H1 (cell line): ENCODE measurements at regions not wholly inside any gene's neighbourhood (a gene's known extent, or its start where the extent isn't known, plus 50 kb on each side); places are given as distances from the start of the nearest gene placed in this dataset.

ENCODE experiments used
- CTCF ChIA-PET: fragments of 300-600 bp; sonication (Branson Sonifier 250); formaldehyde crosslinking; loops from one replicate; lab custom pipeline; 2021; ENCODE audit not compliant: partially characterized antibody; lab: Charles Lee
- POLR2A ChIA-PET: fragments of 300-600 bp; sonication (Branson Sonifier 250); formaldehyde crosslinking; loops from one replicate; lab custom pipeline; 2021; ENCODE audit warnings: inconsistent platforms; ENCODE audit not compliant: partially characterized antibody; lab: Charles Lee
- DNase-seq, 2 experiments: peaks; one replicate each; pipeline versions ENCODE4 v3.0.0 to v3.0.0-alpha.2; 2010 to 2022; ENCODE audit warnings: low spot score in 2 of 2, low read depth in 1 of 2, mixed read lengths in 1 of 2
- FAIRE-seq: peaks from 2 replicates; lab custom pipeline; 2011; peaks lifted over from hg19 to GRCh38; lab: Jason Lieb, UNC
- H2AFZ ChIP-seq: 2 replicates; pipeline ENCODE4 v1.8.1; 2012; ENCODE audit warnings: low read length, inconsistent platforms
- H2AK5ac ChIP-seq: 2 replicates; pipeline ENCODE4 v1.6.1; 2013; ENCODE audit warnings: low read depth, low read length
- H2BK120ac ChIP-seq: replicated peaks from 2 replicates; pipeline ENCODE3; 2013; ENCODE audit warnings: low read depth, low read length, inconsistent platforms
- H2BK12ac ChIP-seq: 2 replicates; pipeline ENCODE4 v1.6.1; 2013; ENCODE audit warnings: low read depth, low read length
- H2BK15ac ChIP-seq: 2 replicates; pipeline ENCODE4 v1.6.1; 2013; ENCODE audit warnings: low read length
- H2BK20ac ChIP-seq: 2 replicates; pipeline ENCODE4 v1.6.1; 2013; ENCODE audit warnings: low read length
- H2BK5ac ChIP-seq: 2 replicates; pipeline ENCODE4 v1.6.1; 2013; ENCODE audit warnings: low read depth, low read length
- H3K14ac ChIP-seq: 2 replicates; pipeline ENCODE4 v1.6.1; 2013; ENCODE audit warnings: inconsistent platforms; ENCODE audit not compliant: insufficient read length
- H3K18ac ChIP-seq: 2 replicates; pipeline ENCODE4 v1.6.1; 2013; ENCODE audit warnings: low read length; ENCODE audit errors: extremely low read depth
- H3K23ac ChIP-seq: 2 replicates; pipeline ENCODE4 v1.6.1; 2013; ENCODE audit warnings: inconsistent platforms; ENCODE audit not compliant: insufficient read length
- H3K23me2 ChIP-seq: 2 replicates; pipeline ENCODE4 v1.6.1; 2013; ENCODE audit warnings: low read depth, low read length
- H3K27ac ChIP-seq: 2 replicates; pipeline ENCODE4 v1.6.1; 2011; ENCODE audit warnings: low read depth, low read length, inconsistent platforms
- H3K27me3 ChIP-seq, 4 experiments: replicated peaks in 1 of 4; 1 replicate in 1 of 4; 2 replicates in 3 of 4; pipeline versions ENCODE4 v1.6.1 to v1.8.1; 2011 to 2013; ENCODE audit warnings: low read length in 3 of 4, mild to moderate bottlenecking in 3 of 4, inconsistent platforms in 2 of 4, mixed read lengths in 2 of 4, moderate library complexity in 1 of 4; ENCODE audit not compliant: control insufficient read depth in 3 of 4, insufficient read depth in 3 of 4; ENCODE audit errors: extremely low read depth in 1 of 4
- H3K36me3 ChIP-seq, 4 experiments: 2 replicates each; pipeline versions ENCODE4 v1.6.1 to v1.8.1; 2011 to 2013; ENCODE audit warnings: mild to moderate bottlenecking in 4 of 4, low read length in 3 of 4, moderate library complexity in 2 of 4, control low read depth in 1 of 4, inconsistent platforms in 1 of 4; ENCODE audit not compliant: insufficient read depth in 4 of 4, control insufficient read depth in 2 of 4
- H3K4ac ChIP-seq: replicated peaks from 2 replicates; pipeline ENCODE3; 2013; ENCODE audit warnings: low read length, low read depth, mixed read lengths, inconsistent platforms; ENCODE audit not compliant: insufficient read length
- H3K4me1 ChIP-seq, 4 experiments: replicated peaks in 1 of 4; 1 replicate in 1 of 4; 2 replicates in 3 of 4; pipeline versions ENCODE4 v1.6.1 to v1.8.1; 2011 to 2013; ENCODE audit warnings: low read length in 3 of 4, inconsistent platforms in 2 of 4, mixed read lengths in 1 of 4; ENCODE audit not compliant: insufficient read depth in 4 of 4, control insufficient read depth in 3 of 4
- H3K4me2 ChIP-seq, 2 experiments: 2 replicates each; pipeline versions ENCODE4 v1.6.1 to v1.8.1; 2011 to 2013; ENCODE audit warnings: low read depth in 2 of 2, low read length in 2 of 2, control low read depth in 1 of 2, inconsistent platforms in 1 of 2, mild to moderate bottlenecking in 1 of 2; ENCODE audit not compliant: insufficient read depth in 1 of 2
- H3K4me3 ChIP-seq, 4 experiments: fragments of 200-600, 300-600 bp in 1 of 4; sonication (generic), shearing (Covaris generic), sonication (Bioruptor Twin) in 1 of 4; 2 replicates each; pipeline versions ENCODE4 v1.5.1 to v1.8.1; 2011 to 2016; ENCODE audit warnings: low read length in 4 of 4, low read depth in 3 of 4, control low read depth in 2 of 4, inconsistent platforms in 2 of 4, mild to moderate bottlenecking in 2 of 4, mixed read lengths in 1 of 4, moderate library complexity in 1 of 4; ENCODE audit not compliant: insufficient read depth in 2 of 4; ENCODE audit errors: extremely low read depth in 1 of 4
- H3K56ac ChIP-seq: replicated peaks from 2 replicates; pipeline ENCODE3; 2013; ENCODE audit warnings: low read depth, mild to moderate bottlenecking, mixed read lengths, low read length, inconsistent platforms; ENCODE audit not compliant: insufficient read length
- H3K79me1 ChIP-seq: 2 replicates; pipeline ENCODE4 v1.6.1; 2013; ENCODE audit warnings: low read depth, low read length, control low read depth
- H3K79me2 ChIP-seq, 2 experiments: 2 replicates each; pipeline versions ENCODE4 v1.6.1 to v1.8.1; 2012 to 2013; ENCODE audit warnings: low read length in 2 of 2, mild to moderate bottlenecking in 2 of 2, inconsistent platforms in 1 of 2; ENCODE audit not compliant: insufficient read depth in 2 of 2, control insufficient read depth in 1 of 2
- H3K9ac ChIP-seq, 4 experiments: replicated peaks in 1 of 4; 1 replicate in 1 of 4; 2 replicates in 3 of 4; pipeline versions ENCODE4 v1.6.1 to v1.8.1; 2011 to 2013; ENCODE audit warnings: low read depth in 3 of 4, low read length in 3 of 4, control low read depth in 2 of 4, mild to moderate bottlenecking in 2 of 4, moderate library complexity in 2 of 4, inconsistent platforms in 1 of 4; ENCODE audit errors: extremely low read depth in 1 of 4
- H3K9me3 ChIP-seq, 2 experiments: 2 replicates each; pipeline versions ENCODE4 v1.6.1 to v1.8.1; 2012 to 2013; ENCODE audit warnings: mild to moderate bottlenecking in 2 of 2, moderate library complexity in 2 of 2, control low read depth in 1 of 2, inconsistent platforms in 1 of 2, low read depth in 1 of 2, low read length in 1 of 2, mixed read lengths in 1 of 2; ENCODE audit not compliant: insufficient read depth in 2 of 2
- H4K20me1 ChIP-seq, 2 experiments: replicated peaks in 1 of 2; 2 replicates each; pipeline versions ENCODE3 to v1.8.1; 2011 to 2013; ENCODE audit warnings: inconsistent platforms in 2 of 2, low read length in 2 of 2, mild to moderate bottlenecking in 1 of 2; ENCODE audit not compliant: insufficient read depth in 2 of 2, control insufficient read depth in 1 of 2
- H4K5ac ChIP-seq: 2 replicates; pipeline ENCODE4 v1.6.1; 2013; ENCODE audit warnings: low read length, low read depth, mixed read lengths, inconsistent platforms; ENCODE audit not compliant: insufficient read length
- H4K8ac ChIP-seq: 2 replicates; pipeline ENCODE4 v1.8.0; 2013; ENCODE audit warnings: mild to moderate bottlenecking, moderate library complexity, low read length, inconsistent platforms; ENCODE audit not compliant: insufficient read depth; ENCODE audit errors: extremely low read depth
- H4K91ac ChIP-seq: replicated peaks from 2 replicates; pipeline ENCODE3; 2013; ENCODE audit warnings: low read length, mixed read lengths, inconsistent platforms; ENCODE audit not compliant: insufficient read length
- CEBPB ChIP-seq: IDR thresholded peaks from 2 replicates; pipeline ENCODE4 v1.6.1; 2012; ENCODE audit warnings: low read depth, low read length
- HDAC6 ChIP-seq: IDR thresholded peaks from one replicate; pipeline ENCODE4 v1.7.1; 2012; ENCODE audit warnings: low read depth, mild to moderate bottlenecking, inconsistent platforms, low read length, moderate library complexity
- MAFK ChIP-seq: IDR thresholded peaks from 2 replicates; pipeline ENCODE4 v1.6.1; 2012; ENCODE audit warnings: low read depth, mild to moderate bottlenecking, improper control_type of control experiment, low read length
- NANOG ChIP-seq: IDR thresholded peaks from 2 replicates; pipeline ENCODE4 v1.6.1; 2011; ENCODE audit warnings: low read length, low read depth, mild to moderate bottlenecking, inconsistent platforms; ENCODE audit not compliant: insufficient read depth, poor library complexity, severe bottlenecking
- RBBP5 ChIP-seq: IDR thresholded peaks from 2 replicates; pipeline ENCODE4 v1.7.1; 2012; ENCODE audit warnings: low read depth, mild to moderate bottlenecking, inconsistent platforms, low read length, moderate library complexity, borderline replicate concordance
- RFX5 ChIP-seq: IDR thresholded peaks from 2 replicates; pipeline ENCODE4 v1.6.1; 2011; ENCODE audit warnings: low read depth, low read length, improper control_type of control experiment, borderline replicate concordance
- TAF1 ChIP-seq: IDR thresholded peaks from 2 replicates; pipeline ENCODE4 v1.6.1; 2011; ENCODE audit warnings: mild to moderate bottlenecking, low read depth, low read length
- TBP ChIP-seq: IDR thresholded peaks from 2 replicates; pipeline ENCODE4 v1.6.1; 2011; ENCODE audit warnings: low read depth, low read length, improper control_type of control experiment
- TCF12 ChIP-seq: IDR thresholded peaks from 2 replicates; pipeline ENCODE4 v1.6.1; 2011; ENCODE audit warnings: low read depth, mild to moderate bottlenecking, low read length
- WGBS, 2 experiments: shearing (Covaris generic) in 1 of 2; methylation state at CpG; one replicate each; pipeline versions ENCODE4 v1.1.6 to v1.1.7; 2013 to 2015; ENCODE audit warnings: low lambda C conversion rate in 2 of 2, mixed read lengths in 2 of 2, inconsistent platforms in 1 of 2, low coverage in 1 of 2, missing lambda C conversion rate in 1 of 2; ENCODE audit not compliant: insufficient replicate concordance in 2 of 2, insufficient coverage in 1 of 2, insufficient read length in 1 of 2; ENCODE audit errors: extremely low coverage in 1 of 2, missing lambda C conversion rate in 1 of 2; 5-methylcytosine and 5-hydroxymethylcytosine counted together
- TF ChIP-seq, protein P1 (sequence below): IDR thresholded peaks from 2 replicates; pipeline ENCODE4 v1.6.1; 2012; ENCODE audit warnings: inconsistent platforms

DNA sequence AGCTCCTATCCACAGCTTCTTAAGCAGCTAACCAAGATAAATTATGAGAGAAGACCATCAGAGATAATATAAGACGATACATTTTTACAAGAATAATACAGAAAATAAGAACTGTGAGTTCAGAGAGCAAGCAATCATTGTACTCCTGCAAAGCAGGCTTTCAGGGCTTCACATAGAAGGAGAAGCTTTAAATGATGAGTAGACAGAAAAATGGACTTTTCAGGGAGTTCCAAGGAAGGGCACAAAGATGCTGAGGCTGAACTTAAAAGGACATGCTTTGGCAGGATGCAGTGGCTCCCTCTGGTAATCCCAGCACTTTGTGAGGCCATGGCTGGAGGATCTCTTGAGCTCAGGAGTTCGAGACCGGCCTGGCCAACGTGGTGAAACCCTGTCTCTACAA lies 159.5 kb downstream of the POU4F1 start:
- H2BK12ac ChIP-seq: no peak overlapping the region
- no peaks in the 10 kb centered on the region for H3K36me3 ChIP-seq
- CTCF ChIA-PET: interaction anchor here (1.7 kb wide), 1 partner anchor 306 kb away, joined by 3 read pairs; no protein-coding TSS in a partner anchor
- TF ChIP-seq RFX5 (no peak), RBBP5 (no peak), NANOG (no peak), CEBPB (no peak), MAFK (no peak), HDAC6 (no peak), TBP (no peak), TCF12 (no peak), TAF1 (no peak)
- TF ChIP-seq, protein P1, sequence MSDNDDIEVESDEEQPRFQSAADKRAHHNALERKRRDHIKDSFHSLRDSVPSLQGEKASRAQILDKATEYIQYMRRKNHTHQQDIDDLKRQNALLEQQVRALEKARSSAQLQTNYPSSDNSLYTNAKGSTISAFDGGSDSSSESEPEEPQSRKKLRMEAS: no peak
- TF ChIP-seq, all 59 proteins: peak for 0
- Histone ChIP-seq H3K4me2 (no peak overlapping the region), H3K27me3 (peaks cover 0 to 1% (median 0%) of the 10 kb centered on the region in 4 experiments; a peak in 1 of 7 replicates), H3K4me1 (no peaks in the 10 kb centered on the region), H4K8ac (no peak overlapping the region), H4K91ac (no peak overlapping the region), H3K27ac (no peak overlapping the region), H4K5ac (no peak overlapping the region), H3K79me2 (no peaks in the 10 kb centered on the region), H2AK5ac (no peak overlapping the region), H3K23ac (no peak overlapping the region), H3K4ac (no peak overlapping the region), H3K14ac (no peak overlapping the region), H3K4me3 (no peak overlapping the region), H2BK20ac (no peak overlapping the region), H3K79me1 (no peaks in the 10 kb centered on the region), H2BK5ac (no peak overlapping the region), H3K23me2 (no peaks in the 10 kb centered on the region), H2BK120ac (no peak overlapping the region), H3K56ac (no peak overlapping the region), H2AFZ (no peak overlapping the region), H3K9ac (no peak overlapping the region), H2BK15ac (no peak overlapping the region), H3K18ac (no peak overlapping the region), H3K9me3 (no peaks in the 10 kb centered on the region), H4K20me1 (no peaks in the 10 kb centered on the region)
- WGBS, 2 experiments: 85% methylated on average over 4 of the region's 4 CpGs; no CpG with 5 or more reads in 1 of the 2 experiments
- POLR2A ChIA-PET: no interaction called here
- no peak for FAIRE-seq
- no peak for DNase-seq
